Natural killer cell treated with Interleukin-12 subunit alpha and Interleukin-12 subunit beta and Interleukin-15 and Interleukin-18, amount 100 ng/mL, for 72 hours (primary cell): ENCODE measurements at regions not wholly inside any gene's neighbourhood (a gene's known extent, or its start where the extent isn't known, plus 50 kb on each side); places are given as distances from the start of the nearest gene placed in this dataset.

ENCODE experiments used
- ATAC-seq, 2 donors: fragments of 150-1000 bp; cut with Tn5 transposase in 1 of 2; sonication (Bioruptor Pico), chemical (Tn5 transposase) in 1 of 2; 2 replicates each; pipeline ENCODE4 v1.10.0; 2021
- DNase-seq: peaks from one replicate; pipeline ENCODE4 v3.0.0; 2022; ENCODE audit warnings: low spot score
- H3K27ac Mint-ChIP-seq, 2 donors: 1 replicate in 1 of 2; 2 replicates in 1 of 2; pipeline ENCODE4 v1.8.0; 2022; ENCODE audit warnings: mixed read lengths in 2 of 2, mild to moderate bottlenecking in 1 of 2, moderate library complexity in 1 of 2
- H3K27me3 Mint-ChIP-seq, 2 donors: 1 replicate in 1 of 2; 2 replicates in 1 of 2; pipeline ENCODE4 v1.8.0; 2022; ENCODE audit warnings: mixed read lengths in 2 of 2
- H3K36me3 Mint-ChIP-seq: one replicate; pipeline ENCODE4 v1.8.0; 2022; ENCODE audit warnings: mixed read lengths
- H3K4me1 Mint-ChIP-seq, 2 donors: 1 replicate in 1 of 2; 2 replicates in 1 of 2; pipeline ENCODE4 v1.8.0; 2022; ENCODE audit warnings: low read depth in 2 of 2, mixed read lengths in 2 of 2, mild to moderate bottlenecking in 1 of 2
- H3K4me3 Mint-ChIP-seq: one replicate; pipeline ENCODE4 v1.8.0; 2022; ENCODE audit warnings: mixed read lengths
- H3K9me3 Mint-ChIP-seq: 2 replicates; pipeline ENCODE4 v1.8.0; 2022; ENCODE audit warnings: mixed read lengths

- no peak overlapping the region for H3K27ac Mint-ChIP-seq
- no peak overlapping the region for H3K4me3 Mint-ChIP-seq
- DNase-seq (no peak), ATAC-seq (no peak)
- H3K27me3 Mint-ChIP-seq, result peaks cover 3 to 9% of the 10 kb centered on the region in 2 donors
- no peaks in the 10 kb centered on the region for H3K36me3 Mint-ChIP-seq
- no peaks in the 10 kb centered on the region for H3K9me3 Mint-ChIP-seq
- no peaks in the 10 kb centered on the region for H3K4me1 Mint-ChIP-seq
Observed at GRCh38 chr4:89586318-89586717, 250.6 kb downstream of the SNCA start.

- Mint-ChIP-seq H3K4me1 (no peaks in the 10 kb centered on the region), H3K4me3 (no peak overlapping the region), H3K36me3 (no peaks in the 10 kb centered on the region), H3K27me3 (peaks cover 3 to 9% of the 10 kb centered on the region in 2 donors), H3K27ac (no peak overlapping the region), H3K9me3 (no peaks in the 10 kb centered on the region)
- ATAC-seq, result no peak
- DNase-seq, result no peak
Observed at GRCh38 chr4:89582756-89583505, 254.0 kb downstream of the SNCA start.

DNA sequence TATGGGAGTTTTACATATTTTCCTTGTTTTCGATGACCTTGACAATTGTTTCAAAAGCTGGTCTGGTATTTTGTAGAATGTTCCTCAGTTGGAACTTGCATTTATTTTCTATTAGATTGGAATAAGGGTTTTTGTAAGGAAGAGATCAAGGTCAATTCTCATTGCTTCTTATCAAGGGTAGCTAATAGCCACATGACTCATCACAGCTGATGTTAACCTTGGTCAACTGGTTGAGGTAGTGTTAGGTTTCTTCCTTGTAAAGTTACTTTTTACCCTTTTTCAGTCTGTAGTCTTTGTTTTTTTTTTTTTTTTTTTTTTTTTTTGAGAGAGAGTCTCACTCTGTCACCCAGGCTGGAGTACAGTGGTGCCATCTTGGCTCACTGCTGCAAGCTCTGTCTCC is 257.2 kb downstream of the SNCA start:
- H3K27me3 Mint-ChIP-seq, result no peaks in the 10 kb centered on the region
- no peaks in the 10 kb centered on the region for H3K9me3 Mint-ChIP-seq
- DNase-seq (no peak), ATAC-seq (no peak)
- H3K4me3 Mint-ChIP-seq, result no peak overlapping the region
- H3K27ac Mint-ChIP-seq, result no peak overlapping the region
- H3K4me1 Mint-ChIP-seq, result no peaks in the 10 kb centered on the region
- no peaks in the 10 kb centered on the region for H3K36me3 Mint-ChIP-seq

GRCh38 chr4:89576246-89576645 is 260.7 kb downstream of the SNCA start:
- Mint-ChIP-seq H3K27ac (no peak overlapping the region), H3K36me3 (no peaks in the 10 kb centered on the region), H3K4me1 (no peaks in the 10 kb centered on the region), H3K9me3 (no peaks in the 10 kb centered on the region), H3K27me3 (no peaks in the 10 kb centered on the region), H3K4me3 (no peak overlapping the region)
- DNase-seq (no peak), ATAC-seq (no peak)

DNA sequence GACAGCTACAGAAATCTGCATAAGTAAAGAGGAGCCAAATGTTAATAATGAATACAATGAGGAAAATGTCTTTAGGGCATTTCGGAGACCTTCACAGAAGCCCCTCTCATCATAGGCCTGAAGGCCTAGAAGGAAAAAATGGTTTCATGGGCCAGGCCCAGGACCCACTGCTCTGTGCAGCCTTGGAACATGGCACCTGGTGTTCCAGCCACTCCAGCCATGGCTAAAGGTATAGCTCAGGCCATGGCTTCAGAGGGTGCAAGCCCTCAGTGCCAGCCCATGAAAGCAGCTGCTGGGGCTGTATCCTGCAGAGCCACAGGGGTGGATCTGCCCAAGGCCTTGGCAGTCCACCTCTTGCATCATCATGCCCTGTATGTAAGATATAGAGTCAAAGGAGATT is 261.1 kb downstream of the SNCA start:
- H3K27ac Mint-ChIP-seq, result no peak overlapping the region
- no peaks in the 10 kb centered on the region for H3K9me3 Mint-ChIP-seq
- no peaks in the 10 kb centered on the region for H3K4me1 Mint-ChIP-seq
- ATAC-seq (peak in 1 of 2 donors; percentile 48), DNase-seq (no peak)
- H3K36me3 Mint-ChIP-seq, result no peaks in the 10 kb centered on the region
- H3K27me3 Mint-ChIP-seq, result peaks cover 3 to 4% of the 10 kb centered on the region in 2 donors
- no peak overlapping the region for H3K4me3 Mint-ChIP-seq

DNA sequence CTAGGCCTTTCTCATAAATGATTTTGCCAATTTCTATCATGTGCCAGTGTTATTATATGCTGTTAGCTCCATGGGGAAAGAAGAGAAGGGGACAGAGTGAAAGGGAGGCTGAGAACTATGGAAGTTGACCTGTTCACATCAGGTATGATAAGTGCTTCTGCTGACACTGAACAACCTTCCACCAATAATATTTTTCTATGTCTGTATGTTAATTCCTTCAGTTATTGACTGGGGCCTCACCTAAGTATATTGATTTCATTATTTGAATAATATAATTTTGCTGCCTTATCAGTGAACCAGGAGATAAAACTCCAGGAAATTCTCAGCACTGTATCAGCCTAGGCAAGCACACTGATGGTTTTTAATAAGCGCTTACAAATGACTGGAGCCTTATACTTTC is 262.8 kb downstream of the SNCA start:
- Mint-ChIP-seq H3K9me3 (no peaks in the 10 kb centered on the region), H3K27ac (no peak overlapping the region), H3K27me3 (peaks cover 4 to 7% of the 10 kb centered on the region in 2 donors), H3K4me1 (no peaks in the 10 kb centered on the region), H3K4me3 (no peak overlapping the region), H3K36me3 (no peaks in the 10 kb centered on the region)
- ATAC-seq (no peak), DNase-seq (no peak)

GRCh38 chr4:89573656-89574055 is 263.3 kb downstream of the SNCA start:
- no peak for DNase-seq
- ATAC-seq, result no peak
- no peaks in the 10 kb centered on the region for H3K9me3 Mint-ChIP-seq
- no peak overlapping the region for H3K27ac Mint-ChIP-seq
- H3K27me3 Mint-ChIP-seq, result peaks cover 4 to 7% of the 10 kb centered on the region in 2 donors
- no peak overlapping the region for H3K4me3 Mint-ChIP-seq
- no peaks in the 10 kb centered on the region for H3K36me3 Mint-ChIP-seq
- H3K4me1 Mint-ChIP-seq, result no peaks in the 10 kb centered on the region

GRCh38 chr4:89572224-89572858 is 264.6 kb downstream of the SNCA start:
- no peak overlapping the region for H3K27ac Mint-ChIP-seq
- H3K4me1 Mint-ChIP-seq, result no peaks in the 10 kb centered on the region
- no peaks in the 10 kb centered on the region for H3K36me3 Mint-ChIP-seq
- no peak for ATAC-seq
- H3K4me3 Mint-ChIP-seq, result no peak overlapping the region
- DNase-seq, result no peak
- peaks cover under 1% of the 10 kb centered on the region for H3K9me3 Mint-ChIP-seq
- H3K27me3 Mint-ChIP-seq, result peaks cover 4 to 9% of the 10 kb centered on the region in 2 donors

GRCh38 chr4:89570931-89571330 is 263.3 kb upstream of the GPRIN3 start:
- ATAC-seq, result no peak
- no peaks in the 10 kb centered on the region for H3K36me3 Mint-ChIP-seq

GRCh38 chr4:89567936-89568335 is 260.3 kb upstream of the GPRIN3 start:
- H3K36me3 Mint-ChIP-seq, result no peaks in the 10 kb centered on the region
- DNase-seq (no peak), ATAC-seq (no peak)
- H3K4me3 Mint-ChIP-seq, result no peak overlapping the region
- H3K27ac Mint-ChIP-seq, result no peak overlapping the region
- H3K4me1 Mint-ChIP-seq, result peaks cover 0 to 7% of the 10 kb centered on the region in 2 donors
- H3K27me3 Mint-ChIP-seq, result peaks cover 6 to 18% of the 10 kb centered on the region in 2 donors
- H3K9me3 Mint-ChIP-seq, result peaks cover 3% of the 10 kb centered on the region

More at GRCh38 chr4:89570931-89571330, 263.3 kb upstream of the GPRIN3 start:
- Mint-ChIP-seq H3K9me3 (peaks cover 3% of the 10 kb centered on the region), H3K4me3 (no peak overlapping the region), H3K27me3 (peaks cover 6 to 18% of the 10 kb centered on the region in 2 donors), H3K27ac (no peak overlapping the region), H3K4me1 (no peaks in the 10 kb centered on the region)
- no peak for DNase-seq

DNA sequence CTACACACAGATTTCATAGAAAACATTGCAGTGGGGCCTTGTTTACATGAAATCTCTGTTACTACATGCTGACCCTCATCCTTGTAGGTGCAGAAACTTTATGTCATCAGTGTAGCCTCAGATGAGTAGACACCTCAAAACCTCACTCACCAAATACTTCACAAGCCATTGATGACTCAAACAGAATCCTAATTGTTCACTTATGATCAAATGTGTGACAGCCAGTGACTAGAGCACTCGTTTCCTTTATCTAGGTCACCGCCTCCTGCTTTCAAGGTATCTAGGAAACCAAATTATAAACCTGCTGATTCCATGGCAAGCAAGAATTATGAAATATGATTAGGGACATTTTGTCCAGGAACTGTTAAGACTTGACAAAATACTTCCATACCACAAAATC is 255.8 kb upstream of the GPRIN3 start:
- H3K36me3 Mint-ChIP-seq, result no peaks in the 10 kb centered on the region
- H3K27me3 Mint-ChIP-seq, result peaks cover 3 to 11% of the 10 kb centered on the region in 2 donors
- H3K27ac Mint-ChIP-seq, result peak overlapping the region in 1 of 2 donors; percentile 14
- no peak overlapping the region for H3K4me3 Mint-ChIP-seq
- DNase-seq (no peak), ATAC-seq (peak; percentile 72 to 91)
- peaks cover 3% of the 10 kb centered on the region for H3K9me3 Mint-ChIP-seq
- H3K4me1 Mint-ChIP-seq, result peaks cover 0 to 7% of the 10 kb centered on the region in 2 donors

DNA sequence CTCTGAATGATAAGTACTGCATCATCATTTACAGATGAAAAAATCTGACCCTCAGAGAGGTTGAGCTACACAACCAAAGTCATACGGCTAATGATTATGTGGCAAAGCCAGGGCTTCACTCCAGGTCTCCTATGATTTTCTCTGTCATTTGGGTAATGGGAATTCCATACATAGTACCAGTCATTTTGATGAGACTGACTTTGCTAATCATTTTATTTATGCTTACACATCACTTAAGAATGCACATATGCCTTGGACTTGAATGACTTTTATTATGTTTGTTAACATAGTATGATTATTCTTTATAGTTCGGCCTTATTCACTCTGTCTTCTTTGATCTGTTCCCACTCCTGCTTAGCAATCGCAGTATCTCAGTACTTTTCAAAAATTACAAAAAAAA is 255.1 kb upstream of the GPRIN3 start:
- peak overlapping the region in 1 of 2 donors; percentile 14 for H3K27ac Mint-ChIP-seq
- H3K4me3 Mint-ChIP-seq, result no peak overlapping the region
- H3K4me1 Mint-ChIP-seq, result peaks cover 0 to 7% of the 10 kb centered on the region in 2 donors
- H3K36me3 Mint-ChIP-seq, result no peaks in the 10 kb centered on the region
- peaks cover 3% of the 10 kb centered on the region for H3K9me3 Mint-ChIP-seq
- DNase-seq (no peak), ATAC-seq (no peak)
- H3K27me3 Mint-ChIP-seq, result peaks cover 3 to 11% of the 10 kb centered on the region in 2 donors

DNA sequence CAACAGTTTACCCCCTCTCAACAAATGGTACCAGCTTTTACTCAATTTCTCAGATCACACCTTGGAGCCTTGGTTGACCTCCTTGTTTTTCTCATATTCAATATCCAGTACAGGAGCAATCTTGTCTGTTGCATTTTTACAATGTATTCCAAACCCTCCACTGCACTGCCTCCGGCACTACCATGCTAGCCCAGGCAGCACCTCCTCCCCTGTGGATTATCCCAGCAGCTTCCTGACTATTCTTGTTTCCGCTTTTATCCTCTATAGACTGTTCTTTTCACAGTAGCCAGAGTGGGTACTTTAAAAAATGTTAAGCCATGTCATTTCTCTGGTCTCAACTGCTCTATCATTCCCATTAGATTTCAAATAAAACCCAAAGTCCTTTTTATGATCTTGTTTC is 253.4 kb upstream of the GPRIN3 start:
- no peak for ATAC-seq
- Mint-ChIP-seq H3K27ac (no peak overlapping the region), H3K36me3 (no peaks in the 10 kb centered on the region), H3K27me3 (no peaks in the 10 kb centered on the region), H3K4me1 (peaks cover 0 to 7% of the 10 kb centered on the region in 2 donors), H3K9me3 (no peaks in the 10 kb centered on the region), H3K4me3 (no peak overlapping the region)
- DNase-seq, result no peak

- no peaks in the 10 kb centered on the region for H3K9me3 Mint-ChIP-seq
Observed at GRCh38 chr4:89558147-89558546, 250.5 kb upstream of the GPRIN3 start.

More at GRCh38 chr4:89558147-89558546, 250.5 kb upstream of the GPRIN3 start:
- no peaks in the 10 kb centered on the region for H3K27me3 Mint-ChIP-seq
- ATAC-seq (no peak), DNase-seq (no peak)
- no peak overlapping the region for H3K27ac Mint-ChIP-seq
- no peak overlapping the region for H3K4me3 Mint-ChIP-seq
- H3K4me1 Mint-ChIP-seq, result peaks cover 0 to 3% of the 10 kb centered on the region in 2 donors
- no peaks in the 10 kb centered on the region for H3K36me3 Mint-ChIP-seq
